Keratinocyte (primary cell): ENCODE measurements at regions not wholly inside any gene's neighbourhood (a gene's known extent, or its start where the extent isn't known, plus 50 kb on each side); places are given as distances from the start of the nearest gene placed in this dataset.

Experiments
- DNase-seq: peaks from one replicate; pipeline ENCODE4 v3.0.0-alpha.2; 2011; ENCODE audit warnings: low read depth, missing footprints, low spot score
- FAIRE-seq: peaks from 2 replicates; lab custom pipeline; 2011; peaks lifted over from hg19 to GRCh38; lab: Jason Lieb, UNC
- H2AFZ ChIP-seq: 2 replicates; pipeline ENCODE4 v1.6.0; 2012; ENCODE audit warnings: low read length, control low read depth, inconsistent platforms; ENCODE audit not compliant: control insufficient read depth
- H3K27ac ChIP-seq: 2 replicates; pipeline ENCODE4 v1.5.1; 2011; ENCODE audit warnings: low read length; ENCODE audit not compliant: control insufficient read depth, insufficient read depth
- H3K27me3 ChIP-seq: 3 replicates; pipeline ENCODE4 v1.6.0; 2011; ENCODE audit warnings: low read length; ENCODE audit not compliant: control insufficient read depth, insufficient read depth; ENCODE audit errors: extremely low read depth
- H3K36me3 ChIP-seq, 2 experiments: 2 replicates in 1 of 2; 3 replicates in 1 of 2; pipeline ENCODE4 v1.5.1; 2011; ENCODE audit warnings: low read length in 2 of 2, mild to moderate bottlenecking in 1 of 2; ENCODE audit not compliant: control insufficient read depth in 2 of 2, insufficient read depth in 2 of 2; ENCODE audit errors: extremely low read depth in 1 of 2
- H3K4me1 ChIP-seq: 3 replicates; pipeline ENCODE4 v1.5.1; 2011; ENCODE audit warnings: low read length; ENCODE audit not compliant: control insufficient read depth, insufficient read depth; ENCODE audit errors: extremely low read depth
- H3K4me2 ChIP-seq: 3 replicates; pipeline ENCODE4 v1.6.0; 2011; ENCODE audit warnings: low read depth, low read length; ENCODE audit not compliant: control insufficient read depth, insufficient read depth; ENCODE audit errors: extremely low read depth
- H3K4me3 ChIP-seq, 3 experiments: fragments of 200-600 bp in 1 of 3; sonication (generic) in 1 of 3; 2 replicates in 2 of 3; 3 replicates in 1 of 3; pipeline ENCODE4 v1.5.1; 2011 to 2016; ENCODE audit warnings: low read length in 3 of 3, mild to moderate bottlenecking in 3 of 3, control low read depth in 2 of 3, inconsistent platforms in 1 of 3, low read depth in 1 of 3, mixed read lengths in 1 of 3, mixed run types in 1 of 3, moderate library complexity in 1 of 3; ENCODE audit not compliant: control insufficient read depth in 2 of 3, insufficient read depth in 2 of 3; ENCODE audit errors: extremely low read depth in 1 of 3
- H3K79me2 ChIP-seq: 2 replicates; pipeline ENCODE4 v1.6.0; 2012; ENCODE audit warnings: low read length; ENCODE audit not compliant: control insufficient read depth, insufficient read depth
- H3K9ac ChIP-seq: 3 replicates; pipeline ENCODE4 v1.6.0; 2011; ENCODE audit warnings: low read length; ENCODE audit not compliant: control insufficient read depth, insufficient read depth; ENCODE audit errors: extremely low read depth
- H3K9me1 ChIP-seq: 3 replicates; pipeline ENCODE4 v1.6.0; 2011; ENCODE audit warnings: low read length; ENCODE audit not compliant: control insufficient read depth, insufficient read depth; ENCODE audit errors: extremely low read depth
- H3K9me3 ChIP-seq: 2 replicates; pipeline ENCODE4 v1.5.1; 2012; ENCODE audit warnings: low read depth, low read length; ENCODE audit not compliant: control insufficient read depth
- H4K20me1 ChIP-seq: 3 replicates; pipeline ENCODE4 v1.6.0; 2011; ENCODE audit warnings: low read length; ENCODE audit not compliant: control insufficient read depth, insufficient read depth; ENCODE audit errors: extremely low read depth
- EZH2 ChIP-seq: IDR thresholded peaks from one replicate; pipeline ENCODE4 v1.6.1; 2012; ENCODE audit warnings: inconsistent platforms, mild to moderate bottlenecking, low read length, moderate library complexity
- dilution Hi-C: fragments of 300-500 bp; cut with MboI; formaldehyde crosslinking; loops from one replicate; pipeline ENCODE4 v1.7.0; 2020; ENCODE audit warnings: low sequenced_read_pairs; ENCODE audit not compliant: extremely low pct_ligation_motif_present
- TF ChIP-seq, protein P1 (sequence below), 3 experiments: IDR thresholded peaks in 1 of 3; conservative IDR thresholded peaks in 1 of 3; optimal IDR thresholded peaks in 1 of 3; 2 replicates in 2 of 3; 3 replicates in 1 of 3; pipeline versions ENCODE3 to v1.5.1; 2011; ENCODE audit warnings: low read length in 3 of 3, mild to moderate bottlenecking in 3 of 3, moderate library complexity in 2 of 3, control low read depth in 1 of 3, inconsistent platforms in 1 of 3; ENCODE audit not compliant: insufficient read depth in 2 of 3; ENCODE audit errors: extremely low read depth in 1 of 3

DNA sequence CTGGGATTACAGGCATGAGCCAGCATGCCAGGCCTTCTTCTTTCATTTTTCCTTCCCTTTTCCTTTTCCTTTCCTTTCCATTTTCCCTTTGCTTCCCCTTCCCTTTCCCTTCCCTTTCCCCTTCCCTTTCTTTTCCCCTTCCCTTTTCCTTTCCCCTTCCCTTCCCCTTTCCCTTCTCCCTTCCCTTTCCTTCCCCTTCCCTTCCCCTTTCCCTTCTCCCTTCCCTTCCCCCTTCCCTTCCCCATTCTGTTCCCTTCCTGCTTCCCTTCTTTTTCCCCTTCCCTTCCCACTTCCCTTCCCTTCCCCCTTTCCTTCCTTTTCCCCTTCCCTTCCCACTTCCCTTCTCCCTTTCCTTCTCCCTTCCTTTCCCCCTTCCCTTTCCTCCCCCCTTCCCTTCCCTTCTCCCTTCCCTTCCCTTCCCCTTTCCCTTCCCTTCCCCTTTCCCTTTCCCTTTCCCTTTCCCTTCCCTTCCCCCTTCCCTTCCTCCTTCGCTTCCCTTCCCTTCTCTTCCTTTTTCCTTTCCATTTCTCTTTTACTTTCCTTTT, 712.2 kb upstream of the POM121L12 start:
- no peaks in the 10 kb centered on the region for H3K9me1 ChIP-seq
- H4K20me1 ChIP-seq = no peaks in the 10 kb centered on the region
- TF ChIP-seq, protein P1, sequence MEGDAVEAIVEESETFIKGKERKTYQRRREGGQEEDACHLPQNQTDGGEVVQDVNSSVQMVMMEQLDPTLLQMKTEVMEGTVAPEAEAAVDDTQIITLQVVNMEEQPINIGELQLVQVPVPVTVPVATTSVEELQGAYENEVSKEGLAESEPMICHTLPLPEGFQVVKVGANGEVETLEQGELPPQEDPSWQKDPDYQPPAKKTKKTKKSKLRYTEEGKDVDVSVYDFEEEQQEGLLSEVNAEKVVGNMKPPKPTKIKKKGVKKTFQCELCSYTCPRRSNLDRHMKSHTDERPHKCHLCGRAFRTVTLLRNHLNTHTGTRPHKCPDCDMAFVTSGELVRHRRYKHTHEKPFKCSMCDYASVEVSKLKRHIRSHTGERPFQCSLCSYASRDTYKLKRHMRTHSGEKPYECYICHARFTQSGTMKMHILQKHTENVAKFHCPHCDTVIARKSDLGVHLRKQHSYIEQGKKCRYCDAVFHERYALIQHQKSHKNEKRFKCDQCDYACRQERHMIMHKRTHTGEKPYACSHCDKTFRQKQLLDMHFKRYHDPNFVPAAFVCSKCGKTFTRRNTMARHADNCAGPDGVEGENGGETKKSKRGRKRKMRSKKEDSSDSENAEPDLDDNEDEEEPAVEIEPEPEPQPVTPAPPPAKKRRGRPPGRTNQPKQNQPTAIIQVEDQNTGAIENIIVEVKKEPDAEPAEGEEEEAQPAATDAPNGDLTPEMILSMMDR (optimal IDR thresholded peaks at IDR 0.05 in 1 of 3, IDR thresholded peaks at IDR 0.05 in 1 of 3, conservative IDR thresholded peaks at IDR 0.05 in 1 of 3; ENCODE audit: extremely low read depth in 1 of 3, insufficient read depth in 2 of 3, low read length in 3 of 3) = no peak
- TF ChIP-seq EZH2 = no peak
- DNase-seq (no peak), FAIRE-seq (no peak)
- H3K27ac ChIP-seq = no peak overlapping the region
- dilution Hi-C loops = no loop called here
- no peak overlapping the region for H2AFZ ChIP-seq
- no peaks in the 10 kb centered on the region for H3K9me3 ChIP-seq
- no peak overlapping the region for H3K9ac ChIP-seq
- no peak overlapping the region for H3K4me2 ChIP-seq
- no peak overlapping the region for H3K4me3 ChIP-seq
- no peaks in the 10 kb centered on the region for H3K36me3 ChIP-seq
- H3K4me1 ChIP-seq = no peaks in the 10 kb centered on the region
- H3K27me3 ChIP-seq = no peaks in the 10 kb centered on the region
- H3K79me2 ChIP-seq = no peaks in the 10 kb centered on the region

DNA sequence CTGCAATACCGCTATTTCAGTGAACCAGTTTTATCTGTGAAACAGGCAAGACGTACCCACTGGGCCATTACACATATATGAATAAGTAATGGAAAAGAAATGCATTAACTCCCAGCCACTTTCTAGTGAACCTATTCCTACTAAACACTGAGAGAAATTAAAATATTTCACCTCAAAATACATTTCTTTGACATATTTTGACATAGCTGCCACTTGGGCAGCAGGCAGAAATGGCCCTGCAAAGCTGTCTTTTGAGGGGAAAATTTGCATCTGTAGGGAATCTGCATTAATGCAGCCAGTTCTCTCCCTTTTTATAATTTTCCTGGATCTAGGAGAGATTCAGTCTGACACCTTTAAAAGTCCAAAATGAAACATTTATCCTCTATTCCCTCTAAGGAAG, 714.8 kb upstream of the POM121L12 start:
- no peak overlapping the region for H3K27ac ChIP-seq
- H3K4me3 ChIP-seq = no peak overlapping the region
- H3K79me2 ChIP-seq = no peaks in the 10 kb centered on the region
- no peaks in the 10 kb centered on the region for H3K36me3 ChIP-seq
- no peak overlapping the region for H3K9ac ChIP-seq
- TF ChIP-seq, protein P1 (optimal IDR thresholded peaks at IDR 0.05 in 1 of 3, IDR thresholded peaks at IDR 0.05 in 1 of 3, conservative IDR thresholded peaks at IDR 0.05 in 1 of 3; ENCODE audit: extremely low read depth in 1 of 3, insufficient read depth in 2 of 3, low read length in 3 of 3) = no peak
- no peak for TF ChIP-seq EZH2
- H3K9me1 ChIP-seq = no peaks in the 10 kb centered on the region
- H3K9me3 ChIP-seq = no peaks in the 10 kb centered on the region
- dilution Hi-C loops = no loop called here
- no peaks in the 10 kb centered on the region for H4K20me1 ChIP-seq
- DNase-seq (no peak), FAIRE-seq (no peak)
- H3K4me2 ChIP-seq = no peak overlapping the region
- no peak overlapping the region for H2AFZ ChIP-seq
- no peaks in the 10 kb centered on the region for H3K4me1 ChIP-seq
- no peaks in the 10 kb centered on the region for H3K27me3 ChIP-seq
